ENCODE measurements at regions not wholly inside any gene's neighbourhood (a gene's known extent, or its start where the extent isn't known, plus 50 kb on each side); places are given as distances from the start of the nearest gene placed in this dataset.

DNA sequence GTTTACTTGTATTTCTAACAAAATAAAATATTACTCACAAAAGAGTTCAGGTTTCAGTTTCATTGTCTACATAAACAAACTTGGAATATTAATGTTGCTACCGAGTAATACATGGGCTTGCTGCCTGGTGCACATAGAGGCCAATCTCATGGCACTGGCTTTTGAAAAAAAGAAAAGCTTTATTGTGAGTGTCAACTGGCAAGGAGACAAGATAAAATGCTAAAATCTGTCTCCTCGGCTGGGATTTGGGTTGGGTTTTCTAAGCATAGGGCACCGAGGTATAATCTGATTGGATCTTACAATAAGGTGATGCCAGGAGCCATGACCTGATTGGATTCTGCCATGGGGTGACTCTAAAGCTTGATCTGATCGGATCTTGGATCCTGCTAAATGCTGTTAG is 1519.9 kb upstream of the MIR17HG start:
- no peak for DNase-seq (ENCODE audit: low spot score)

GRCh38 chr13:89828506-89828905 is 1519.0 kb upstream of the MIR17HG start:
- DNase-seq (ENCODE audit: low spot score): no peak

DNA sequence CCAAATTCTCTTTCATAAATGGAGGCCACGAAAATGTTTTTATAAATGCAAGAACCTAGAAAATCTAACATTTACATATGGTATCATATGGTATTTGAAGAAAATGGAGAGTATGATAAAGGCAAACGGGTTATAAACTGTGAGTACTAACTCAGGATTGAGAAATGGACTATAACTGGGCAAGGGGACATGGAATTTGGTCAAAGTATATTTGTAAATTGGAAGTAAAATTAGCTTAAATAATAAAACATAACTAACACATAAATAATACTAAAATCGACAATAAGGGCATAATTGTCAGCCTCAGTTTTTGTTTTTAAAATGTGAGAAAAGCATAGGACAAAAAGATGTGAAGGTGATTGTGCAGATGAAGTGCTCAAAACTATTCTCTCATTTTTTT is 1516.3 kb upstream of the MIR17HG start:
- DNase-seq (ENCODE audit: low spot score): no peak

GRCh38 chr13:89832827-89833226 is 1514.7 kb upstream of the MIR17HG start:
- no peak for DNase-seq (ENCODE audit: low spot score)

- no peak for DNase-seq (ENCODE audit: low spot score)
These were observed 1503.9 kb upstream of the MIR17HG start for GRCh38 chr13:89843621-89844020.

GRCh38 chr13:89845874-89846273 is 1501.6 kb upstream of the MIR17HG start:
- DNase-seq (ENCODE audit: low spot score): no peak

DNA sequence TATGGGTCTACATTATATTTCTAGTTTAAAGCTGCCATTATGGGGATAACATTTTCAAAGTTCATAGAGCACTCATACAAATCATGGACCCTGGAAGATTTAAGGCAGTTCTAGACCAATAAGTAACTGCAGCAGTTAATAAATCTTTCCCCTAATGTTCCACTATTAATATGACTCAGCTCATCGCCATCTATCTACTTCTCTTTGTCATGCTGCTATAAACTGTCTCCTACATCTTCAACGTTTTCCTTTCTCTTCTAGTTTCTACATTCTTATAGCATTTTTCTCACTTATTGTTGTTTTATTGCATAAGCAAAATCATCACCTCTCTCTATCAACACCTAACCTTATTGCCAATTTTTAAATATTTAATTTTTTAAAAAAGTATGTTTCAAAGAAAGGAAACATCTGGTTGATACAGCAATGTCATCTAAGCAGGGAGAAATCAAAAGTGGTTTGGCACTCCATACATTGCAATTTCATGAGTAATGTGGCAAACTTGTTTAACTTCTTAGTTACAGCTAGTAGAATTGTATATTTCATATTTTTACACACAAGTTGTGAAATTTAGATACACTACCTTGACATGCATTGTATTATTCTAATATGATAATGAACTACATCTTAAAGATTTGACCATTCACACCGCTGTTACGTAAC is 1500.4 kb upstream of the MIR17HG start:
- DNase-seq (ENCODE audit: low spot score): no peak

- DNase-seq (ENCODE audit: low spot score): no peak
These were observed 1494.9 kb upstream of the MIR17HG start for GRCh38 chr13:89852570-89852969.

DNA sequence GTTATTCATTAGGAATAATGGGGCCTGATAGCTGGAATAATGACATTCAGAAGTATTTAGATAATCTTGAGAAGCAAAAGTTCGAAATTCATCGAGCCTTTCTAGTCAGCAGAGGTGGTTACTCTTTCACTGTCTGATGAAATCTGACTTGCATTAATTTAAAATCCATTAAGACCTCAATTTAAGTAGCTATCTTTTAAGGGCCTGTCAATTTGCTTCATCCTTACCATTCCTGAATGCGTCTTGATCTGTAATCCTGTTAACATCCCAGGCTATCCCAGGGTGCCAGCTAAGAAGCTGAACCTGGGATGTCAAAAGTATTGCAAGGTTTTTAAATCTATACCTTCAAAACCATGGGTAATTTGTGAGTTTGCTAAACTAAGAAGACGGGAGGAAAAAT is 1491.0 kb upstream of the MIR17HG start:
- DNase-seq (ENCODE audit: low spot score): no peak

GRCh38 chr13:89857502-89857901 is 1490.0 kb upstream of the MIR17HG start:
- no peak for DNase-seq (ENCODE audit: low spot score)

GRCh38 chr13:89862011-89862690 is 1485.3 kb upstream of the MIR17HG start:
- no peak for DNase-seq (ENCODE audit: low spot score)

DNA sequence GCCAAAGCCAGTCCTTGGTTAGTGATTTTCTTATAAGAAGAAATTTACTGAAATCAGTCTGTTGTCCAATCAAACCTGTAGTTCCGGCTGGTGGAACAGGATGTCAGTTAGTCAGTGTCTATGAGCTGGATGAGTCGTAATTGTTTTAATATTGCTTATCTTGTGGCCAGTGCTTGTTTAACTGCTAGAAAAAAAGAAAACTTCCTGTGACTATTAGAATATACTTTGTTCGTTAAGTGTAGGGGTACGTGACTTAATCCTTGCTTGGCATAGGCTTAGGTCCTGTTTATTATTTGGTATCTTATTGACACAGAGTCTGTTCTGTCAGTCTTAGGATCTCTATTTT is 1484.8 kb upstream of the MIR17HG start:
- no peak for DNase-seq (ENCODE audit: low spot score)

- DNase-seq (ENCODE audit: low spot score): no peak
These were observed 1482.1 kb upstream of the MIR17HG start for GRCh38 chr13:89865164-89866064.

DNA sequence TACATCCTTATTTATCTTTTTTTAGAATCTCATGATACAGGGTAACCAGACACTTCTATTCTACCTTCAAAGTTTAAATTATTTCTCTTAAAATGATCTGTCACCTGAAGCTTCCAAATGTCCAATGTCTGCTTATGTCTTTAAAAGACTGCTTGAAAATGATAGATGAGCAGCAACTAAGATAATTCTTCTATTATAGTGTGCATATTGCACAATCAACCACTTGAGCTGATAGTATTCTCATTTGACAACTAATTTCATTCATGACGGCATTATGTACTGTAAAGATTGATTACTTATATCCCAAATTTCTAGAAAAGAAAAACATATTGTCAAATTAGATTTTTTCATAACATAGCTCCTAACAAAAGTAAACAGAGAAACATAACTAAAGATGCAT is 1478.2 kb upstream of the MIR17HG start:
- no peak for DNase-seq (ENCODE audit: low spot score)

- no peak for DNase-seq (ENCODE audit: low spot score)
These were observed 1468.6 kb upstream of the MIR17HG start for GRCh38 chr13:89878904-89879303.

DNA sequence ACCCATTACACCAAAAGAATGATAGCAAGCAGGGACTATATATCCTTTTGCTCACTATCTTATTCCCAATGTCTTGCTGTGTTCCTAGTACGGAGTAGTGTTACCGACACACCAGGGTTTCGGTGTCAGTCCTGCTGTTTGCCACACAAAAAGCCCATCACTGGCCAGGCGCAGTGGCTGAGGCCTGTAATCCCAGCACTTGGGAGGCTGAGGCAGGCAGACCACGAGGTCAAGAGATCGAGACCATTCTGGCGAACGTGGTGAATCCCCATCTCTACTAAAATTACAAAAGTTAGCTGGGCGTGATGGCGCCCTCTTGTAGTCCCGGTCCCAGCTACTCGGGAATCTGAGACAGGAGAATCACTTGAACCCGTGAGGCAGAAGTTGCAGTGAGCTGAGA is 1467.3 kb upstream of the MIR17HG start:
- DNase-seq (ENCODE audit: low spot score): no peak

DNA sequence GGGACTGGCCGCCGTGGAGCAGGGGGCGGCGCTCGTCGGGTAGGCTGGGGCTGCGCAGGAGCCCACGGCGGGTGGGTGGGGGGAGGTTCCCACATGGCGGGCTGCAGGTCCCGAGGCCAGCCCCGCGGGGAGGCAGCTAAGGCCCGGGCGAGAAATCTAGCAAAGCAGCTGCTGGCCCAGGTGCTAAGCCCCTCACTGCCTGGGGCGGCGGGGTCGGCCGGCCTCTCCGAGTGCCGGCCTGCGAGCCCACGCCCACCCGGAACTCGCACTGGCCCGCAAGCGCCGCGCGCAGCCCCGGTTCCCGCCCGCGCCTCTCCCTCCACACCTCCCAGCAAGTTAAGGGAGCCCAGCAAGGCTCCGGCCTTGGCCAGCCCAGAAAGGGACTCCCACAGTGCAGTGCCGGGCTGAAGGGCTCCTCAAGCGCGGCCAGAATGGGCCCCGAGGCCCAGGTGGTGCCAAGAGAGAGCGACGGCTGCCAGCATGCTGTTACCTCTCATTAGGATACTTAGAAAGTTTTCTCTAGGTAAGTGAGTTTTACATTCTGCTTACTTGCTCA is 1463.5 kb upstream of the MIR17HG start:
- no peak for DNase-seq (ENCODE audit: low spot score)

- no peak for DNase-seq (ENCODE audit: low spot score)
These were observed 1456.7 kb upstream of the MIR17HG start for GRCh38 chr13:89890806-89891205.

DNA sequence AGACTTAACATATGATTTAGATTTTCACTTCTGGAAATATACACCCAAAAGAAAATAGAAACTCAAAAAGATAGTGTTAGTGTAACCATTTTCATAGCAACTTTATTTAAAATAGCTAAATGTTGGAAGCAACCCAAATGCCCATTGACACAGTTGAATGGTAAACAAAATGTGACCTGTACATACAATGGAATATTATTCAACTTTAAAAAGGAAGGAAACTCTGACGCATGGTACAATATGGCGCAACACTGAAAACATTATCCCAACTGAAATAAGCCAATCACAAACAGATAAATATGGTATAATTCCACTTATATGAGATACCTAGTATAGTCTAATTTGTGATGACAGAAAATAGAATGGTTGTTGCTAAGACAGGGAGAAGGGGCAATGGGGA is 1456.1 kb upstream of the MIR17HG start:
- DNase-seq (ENCODE audit: low spot score): no peak

- DNase-seq (ENCODE audit: low spot score): no peak
These were observed 1449.8 kb upstream of the MIR17HG start for GRCh38 chr13:89897681-89898080.

DNA sequence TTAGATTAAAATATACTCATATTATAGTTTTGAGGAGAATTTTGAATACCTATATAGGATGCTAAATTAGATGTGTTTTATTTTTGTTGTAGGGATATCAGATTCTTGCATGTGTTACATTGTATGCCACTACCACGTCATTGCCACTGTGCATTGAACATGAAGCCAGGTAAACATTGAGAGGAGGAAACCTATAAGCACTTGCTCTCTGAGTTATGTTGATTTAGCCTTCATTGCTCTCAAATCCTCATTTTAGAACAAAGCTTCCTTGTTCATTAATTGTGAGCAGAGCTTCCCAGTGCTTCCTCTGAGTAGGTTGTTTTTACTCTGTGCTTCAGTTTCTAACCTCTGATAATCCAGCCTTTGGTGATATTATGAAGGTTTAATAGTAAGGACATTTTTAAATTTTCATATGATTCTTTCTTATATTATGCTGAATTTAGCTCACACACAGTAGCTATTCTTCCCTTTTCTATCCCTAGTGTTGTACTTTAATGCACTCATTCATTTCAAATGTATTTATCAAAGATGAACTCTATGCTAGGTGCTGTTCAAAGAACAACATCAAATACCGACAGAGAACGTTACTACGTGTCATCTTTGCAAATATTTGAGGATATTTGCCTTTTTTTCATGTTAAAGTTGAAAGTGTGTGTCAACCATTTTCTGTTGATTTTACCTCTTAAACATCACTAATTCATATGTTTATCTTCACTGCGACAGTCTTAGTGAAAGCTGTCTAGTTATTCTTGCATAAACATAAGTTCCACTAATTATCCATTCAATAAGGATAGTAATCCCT is 1448.0 kb upstream of the MIR17HG start:
- no peak for DNase-seq (ENCODE audit: low spot score)
